ENCODE measurements at regions not wholly inside any gene's neighbourhood (a gene's known extent, or its start where the extent isn't known, plus 50 kb on each side); places are given as distances from the start of the nearest gene placed in this dataset.

DNA sequence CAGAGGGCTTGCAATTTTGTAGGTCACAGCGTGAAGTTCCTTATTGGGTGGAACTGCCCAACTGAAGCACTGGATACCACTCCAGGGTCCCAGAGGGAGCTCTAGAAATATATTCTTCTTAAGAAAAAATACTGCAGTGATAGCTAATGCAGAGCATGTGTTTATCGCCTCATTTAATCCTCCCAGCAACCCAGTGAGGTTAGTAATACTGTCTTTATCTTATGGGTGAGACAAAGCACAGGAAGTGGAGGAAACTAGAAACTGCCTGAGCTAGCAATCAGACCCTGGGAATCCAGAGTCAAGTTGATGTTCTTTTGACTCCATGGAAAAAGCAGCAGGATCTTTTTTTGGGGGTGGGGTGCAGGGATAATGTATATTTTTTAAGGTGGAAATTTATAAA, 153.3 kb downstream of the PJA2 start:
- H3K4me3 ChIP-seq (replicated peaks; ENCODE audit: low read depth, low read length), result no peak overlapping the region
- peak; percentile 12 for DNase-seq (ENCODE audit: extremely low read depth, low read depth)
- TF ChIP-seq, protein P1, sequence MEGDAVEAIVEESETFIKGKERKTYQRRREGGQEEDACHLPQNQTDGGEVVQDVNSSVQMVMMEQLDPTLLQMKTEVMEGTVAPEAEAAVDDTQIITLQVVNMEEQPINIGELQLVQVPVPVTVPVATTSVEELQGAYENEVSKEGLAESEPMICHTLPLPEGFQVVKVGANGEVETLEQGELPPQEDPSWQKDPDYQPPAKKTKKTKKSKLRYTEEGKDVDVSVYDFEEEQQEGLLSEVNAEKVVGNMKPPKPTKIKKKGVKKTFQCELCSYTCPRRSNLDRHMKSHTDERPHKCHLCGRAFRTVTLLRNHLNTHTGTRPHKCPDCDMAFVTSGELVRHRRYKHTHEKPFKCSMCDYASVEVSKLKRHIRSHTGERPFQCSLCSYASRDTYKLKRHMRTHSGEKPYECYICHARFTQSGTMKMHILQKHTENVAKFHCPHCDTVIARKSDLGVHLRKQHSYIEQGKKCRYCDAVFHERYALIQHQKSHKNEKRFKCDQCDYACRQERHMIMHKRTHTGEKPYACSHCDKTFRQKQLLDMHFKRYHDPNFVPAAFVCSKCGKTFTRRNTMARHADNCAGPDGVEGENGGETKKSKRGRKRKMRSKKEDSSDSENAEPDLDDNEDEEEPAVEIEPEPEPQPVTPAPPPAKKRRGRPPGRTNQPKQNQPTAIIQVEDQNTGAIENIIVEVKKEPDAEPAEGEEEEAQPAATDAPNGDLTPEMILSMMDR (IDR thresholded peaks at IDR 0.05; ENCODE audit: low read depth, low read length, missing control alignments), result no peak

DNA sequence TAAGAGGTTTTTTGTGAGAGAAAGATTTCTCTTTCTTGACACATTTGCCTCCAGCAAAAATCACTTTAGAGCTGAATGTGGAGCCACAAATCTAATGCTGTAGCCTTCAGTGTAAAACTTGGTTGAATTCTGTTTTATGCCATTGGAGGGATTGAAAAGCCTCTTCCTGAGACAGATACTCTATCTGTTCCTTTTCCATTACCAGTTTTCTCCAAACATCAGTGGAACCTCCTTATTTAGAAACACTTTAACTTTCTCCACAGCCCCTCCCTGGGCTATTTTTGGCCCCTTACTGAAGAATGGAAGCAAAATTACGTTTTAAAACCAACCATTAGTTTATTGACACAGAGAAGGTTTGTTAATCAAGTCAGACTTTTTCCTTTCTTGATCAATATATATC, 155.3 kb downstream of the PJA2 start:
- TF ChIP-seq, protein P1 (IDR thresholded peaks at IDR 0.05; ENCODE audit: low read depth, low read length, missing control alignments), result no peak
- H3K4me3 ChIP-seq (replicated peaks; ENCODE audit: low read depth, low read length), result no peak overlapping the region
- DNase-seq (ENCODE audit: extremely low read depth, low read depth), result no peak

DNA sequence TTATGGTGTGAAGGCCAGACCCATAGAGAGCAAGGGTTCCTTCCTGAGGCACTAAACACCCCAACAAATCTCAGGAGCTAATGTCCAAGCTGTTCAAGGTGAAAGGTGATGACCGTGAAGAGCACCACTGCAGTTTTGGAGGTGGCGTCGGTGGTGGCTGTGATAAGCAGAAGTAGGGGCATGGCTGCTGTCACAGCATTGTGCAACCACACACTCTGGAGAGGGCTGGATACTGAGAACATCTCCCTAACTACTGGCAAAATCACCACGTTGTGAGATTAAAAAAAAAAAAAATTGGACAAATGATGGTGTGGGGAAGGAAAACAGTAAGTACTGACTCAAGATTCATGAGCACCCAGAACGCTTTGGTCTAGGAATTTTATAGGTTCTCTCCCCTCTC, 156.5 kb downstream of the PJA2 start:
- DNase-seq (ENCODE audit: extremely low read depth, low read depth), result no peak
- no peak overlapping the region for H3K4me3 ChIP-seq (replicated peaks; ENCODE audit: low read depth, low read length)
- TF ChIP-seq, protein P1 (IDR thresholded peaks at IDR 0.05; ENCODE audit: low read depth, low read length, missing control alignments), result no peak

DNA sequence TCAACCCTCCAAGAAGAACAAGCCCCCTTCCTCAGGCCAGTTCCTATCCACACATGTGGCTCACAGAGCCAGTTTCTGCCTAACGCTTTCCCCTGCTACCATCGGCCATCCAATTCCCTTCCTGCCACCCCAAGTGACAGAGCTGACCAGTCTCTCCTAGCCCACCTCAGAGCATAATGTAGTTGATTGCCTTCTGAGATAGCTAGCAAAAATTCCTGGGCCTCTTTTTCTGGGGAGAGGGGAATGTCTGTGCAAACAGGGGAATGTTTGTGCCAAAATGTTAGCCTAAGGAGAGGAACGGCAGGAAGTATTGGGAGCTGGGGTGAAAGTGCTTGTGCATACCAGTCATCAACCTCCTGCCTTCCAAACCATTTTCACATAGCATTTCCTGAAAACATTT, 157.0 kb downstream of the PJA2 start:
- no peak for DNase-seq (ENCODE audit: extremely low read depth, low read depth)
- TF ChIP-seq, protein P1 (IDR thresholded peaks at IDR 0.05; ENCODE audit: low read depth, low read length, missing control alignments), result no peak

DNA sequence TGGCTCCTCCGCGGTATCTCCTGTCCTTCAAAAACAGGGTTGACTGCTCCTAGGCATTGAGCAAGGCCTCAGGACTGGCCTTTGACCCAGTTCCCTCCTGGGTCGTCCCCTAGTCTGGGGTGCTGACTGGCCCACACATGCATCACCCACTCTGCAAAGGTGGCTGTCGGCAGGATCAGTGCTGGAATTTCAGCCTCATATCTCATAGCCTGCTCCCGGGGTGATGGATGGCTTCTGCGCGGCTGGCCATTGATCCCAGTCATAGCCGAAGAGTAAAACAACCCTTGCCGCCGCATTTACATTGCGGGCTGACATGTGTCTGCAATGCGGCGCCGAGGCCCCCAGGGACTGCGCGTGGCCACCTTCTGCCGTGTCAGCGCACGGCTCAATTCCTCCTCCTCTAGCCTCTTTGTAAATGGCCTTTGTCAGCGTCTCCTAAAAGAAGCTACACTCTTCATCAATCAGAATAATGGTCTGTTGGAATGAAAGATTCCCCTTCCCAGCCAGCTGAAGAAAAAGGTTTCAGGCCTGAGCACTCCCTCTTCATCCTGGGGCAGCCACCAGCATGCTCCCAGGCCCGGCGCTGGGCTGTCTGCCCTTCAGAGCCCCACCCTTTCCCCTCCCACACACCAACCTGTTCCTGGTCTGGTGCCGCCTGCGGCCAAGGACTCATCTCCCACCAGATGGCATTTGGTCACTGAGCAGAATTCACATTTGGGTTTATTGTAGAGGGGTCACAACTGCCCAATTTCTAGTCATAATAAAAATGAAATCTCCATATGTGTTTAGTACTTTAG, 159.0 kb downstream of the PJA2 start:
- TF ChIP-seq, protein P1 (IDR thresholded peaks at IDR 0.05; ENCODE audit: low read depth, low read length, missing control alignments), result no peak
- DNase-seq (ENCODE audit: extremely low read depth, low read depth), result no peak
- H3K4me3 ChIP-seq (replicated peaks; ENCODE audit: low read depth, low read length), result no peak overlapping the region

More for the DNA sequence above, 157.0 kb downstream of the PJA2 start:
- H3K4me3 ChIP-seq (replicated peaks; ENCODE audit: low read depth, low read length), result no peak overlapping the region

DNA sequence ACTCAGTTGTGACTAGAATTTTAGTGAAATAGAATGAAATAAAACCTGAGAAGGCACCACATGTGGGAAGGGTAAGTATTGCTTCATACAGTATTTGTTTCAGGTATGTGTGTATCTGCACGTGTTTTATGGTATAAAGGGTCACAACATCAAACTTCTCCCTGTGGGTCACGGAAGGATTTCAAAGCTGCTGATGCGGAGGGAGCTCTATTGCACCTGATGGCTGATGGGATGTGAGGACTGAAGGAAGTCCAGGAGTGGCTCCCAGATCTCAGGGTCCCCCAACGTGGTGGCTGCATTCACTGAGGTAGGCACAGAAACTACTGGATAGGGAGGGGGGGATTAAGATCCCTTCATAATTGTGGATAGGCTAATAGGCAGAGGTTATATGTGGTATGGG, 159.7 kb downstream of the PJA2 start:
- TF ChIP-seq, protein P1 (IDR thresholded peaks at IDR 0.05; ENCODE audit: low read depth, low read length, missing control alignments), result no peak
- no peak for DNase-seq (ENCODE audit: extremely low read depth, low read depth)
- no peak overlapping the region for H3K4me3 ChIP-seq (replicated peaks; ENCODE audit: low read depth, low read length)

DNA sequence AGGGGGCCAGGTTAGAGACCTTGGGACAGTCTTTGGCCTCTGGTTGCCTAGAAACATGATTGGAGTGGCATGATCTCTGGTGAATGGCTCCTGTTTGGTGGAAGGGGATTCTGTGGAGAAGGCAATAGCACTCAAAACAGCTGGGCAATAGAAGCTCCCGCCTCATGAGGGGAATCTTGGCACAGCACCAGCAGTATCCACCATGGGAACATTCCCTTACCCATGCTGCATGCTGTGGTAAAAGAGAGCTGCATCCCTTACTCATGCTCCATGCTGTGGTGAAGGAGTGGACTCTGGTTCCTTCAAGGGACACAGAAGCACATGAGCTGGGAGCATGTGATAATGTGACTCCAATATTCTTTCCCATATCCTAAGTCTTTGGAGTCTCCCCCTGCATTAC, 160.6 kb downstream of the PJA2 start:
- H3K4me3 ChIP-seq (replicated peaks; ENCODE audit: low read depth, low read length), result no peak overlapping the region
- TF ChIP-seq, protein P1 (IDR thresholded peaks at IDR 0.05; ENCODE audit: low read depth, low read length, missing control alignments), result no peak
- DNase-seq (ENCODE audit: extremely low read depth, low read depth), result no peak

Data from HFF-Myc (cell line).